DOHH2 (cell line): ENCODE measurements at regions not wholly inside any gene's neighbourhood (a gene's known extent, or its start where the extent isn't known, plus 50 kb on each side); places are given as distances from the start of the nearest gene placed in this dataset.

Experiments used
- CTCF ChIP-seq: fragments of 200-600 bp; sonication (generic); IDR thresholded peaks from one replicate; pipeline ENCODE4 v1.5.1; 2014; ENCODE audit warnings: antibody characterized with exemption, mild to moderate bottlenecking, low read depth, low read length; ENCODE audit not compliant: poor library complexity, severe bottlenecking
- EZH2phosphoT487 ChIP-seq: fragments of 200-600 bp; sonication (generic); IDR thresholded peaks from 2 replicates; pipeline ENCODE4 v1.6.1; 2017; ENCODE audit warnings: borderline replicate concordance, mild to moderate bottlenecking, antibody characterized with exemption, low read length, moderate library complexity, mixed read lengths

GRCh38 chr2:236942554-236942953 is 143.1 kb upstream of the COPS8 start:
- TF ChIP-seq CTCF (no peak), EZH2phosphoT487 (no peak)
